ENCODE measurements at regions not wholly inside any gene's neighbourhood (a gene's known extent, or its start where the extent isn't known, plus 50 kb on each side); places are given as distances from the start of the nearest gene placed in this dataset.

DNA sequence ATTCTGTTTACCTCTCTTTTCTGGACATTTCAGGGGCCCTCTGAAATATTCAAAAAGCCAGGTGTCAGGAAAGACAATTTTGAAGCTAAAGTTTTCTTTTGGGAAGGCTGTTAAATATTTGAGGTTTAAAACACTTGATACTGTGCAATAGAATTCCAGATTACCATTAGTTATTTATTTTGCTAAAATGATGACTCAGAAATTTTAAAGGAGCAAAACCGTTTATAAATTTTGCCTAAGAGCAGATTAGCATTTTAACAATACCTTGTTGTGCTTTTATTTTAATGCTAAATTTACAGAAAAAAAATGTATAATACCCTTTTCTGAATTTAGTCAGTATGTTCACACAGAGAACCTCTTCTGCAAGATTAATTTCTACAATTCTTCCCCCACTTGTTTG, 1159.9 kb downstream of the DSC3 start:
- Histone ChIP-seq H3K27ac (ENCODE audit: low read depth, low read length, poor library complexity, severe bottlenecking) (no peak overlapping the region), H3K27me3 (replicated peaks; ENCODE audit: insufficient read depth, low read depth, low read length, poor library complexity) (peaks cover 5% of the 10 kb centered on the region), H3K9me3 (ENCODE audit: low read depth, low read length, poor library complexity, severe bottlenecking) (no peaks in the 10 kb centered on the region), H3K36me3 (ENCODE audit: insufficient read depth, low read length, poor library complexity, severe bottlenecking) (no peaks in the 10 kb centered on the region), H3K4me1 (ENCODE audit: insufficient read depth, low read length, poor library complexity, severe bottlenecking) (no peaks in the 10 kb centered on the region), H3K4me3 (ENCODE audit: low read depth, low read length, poor library complexity, severe bottlenecking) (no peak overlapping the region)
- no peak for DNase-seq (ENCODE audit: low spot score)
- TF ChIP-seq, protein P1, sequence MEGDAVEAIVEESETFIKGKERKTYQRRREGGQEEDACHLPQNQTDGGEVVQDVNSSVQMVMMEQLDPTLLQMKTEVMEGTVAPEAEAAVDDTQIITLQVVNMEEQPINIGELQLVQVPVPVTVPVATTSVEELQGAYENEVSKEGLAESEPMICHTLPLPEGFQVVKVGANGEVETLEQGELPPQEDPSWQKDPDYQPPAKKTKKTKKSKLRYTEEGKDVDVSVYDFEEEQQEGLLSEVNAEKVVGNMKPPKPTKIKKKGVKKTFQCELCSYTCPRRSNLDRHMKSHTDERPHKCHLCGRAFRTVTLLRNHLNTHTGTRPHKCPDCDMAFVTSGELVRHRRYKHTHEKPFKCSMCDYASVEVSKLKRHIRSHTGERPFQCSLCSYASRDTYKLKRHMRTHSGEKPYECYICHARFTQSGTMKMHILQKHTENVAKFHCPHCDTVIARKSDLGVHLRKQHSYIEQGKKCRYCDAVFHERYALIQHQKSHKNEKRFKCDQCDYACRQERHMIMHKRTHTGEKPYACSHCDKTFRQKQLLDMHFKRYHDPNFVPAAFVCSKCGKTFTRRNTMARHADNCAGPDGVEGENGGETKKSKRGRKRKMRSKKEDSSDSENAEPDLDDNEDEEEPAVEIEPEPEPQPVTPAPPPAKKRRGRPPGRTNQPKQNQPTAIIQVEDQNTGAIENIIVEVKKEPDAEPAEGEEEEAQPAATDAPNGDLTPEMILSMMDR (conservative IDR thresholded peaks at IDR 0.05; ENCODE audit: low read depth, low read length): no peak
- TF ChIP-seq EZH2 (IDR thresholded peaks at IDR 0.05; ENCODE audit: borderline replicate concordance, low read depth, low read length, poor library complexity, severe bottlenecking): no peak
- no TSS peak for BruUV-seq (replicated peaks)
- CTCF ChIA-PET: no interaction called here
- POLR2A ChIA-PET (ENCODE audit: low non-redundant PET): no interaction called here
- intact Hi-C loops (cut with micrococcal nuclease; ENCODE audit: unreplicated experiment): no loop called here

DNA sequence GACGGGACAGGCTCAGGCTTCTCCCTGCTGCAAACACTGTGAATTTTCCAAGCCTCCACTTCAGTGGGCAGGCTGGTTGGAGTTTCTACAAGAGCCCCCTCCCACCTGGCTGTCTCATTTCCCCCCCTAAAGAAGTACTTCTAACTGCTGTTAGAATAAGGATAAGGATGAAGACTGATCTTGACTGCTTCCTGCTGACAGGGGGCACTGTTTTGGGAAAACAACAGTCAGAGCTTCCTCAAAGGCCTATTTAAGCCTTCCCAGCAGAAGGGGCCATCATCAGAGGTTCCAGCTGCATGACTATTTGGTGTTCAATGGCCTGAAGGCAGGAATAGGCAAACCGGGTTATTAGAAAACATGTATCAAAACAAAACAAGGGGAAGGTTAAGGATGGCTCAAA, 1162.8 kb downstream of the DSC3 start:
- no peaks in the 10 kb centered on the region for H3K36me3 ChIP-seq (ENCODE audit: insufficient read depth, low read length, poor library complexity, severe bottlenecking)
- no peaks in the 10 kb centered on the region for H3K9me3 ChIP-seq (ENCODE audit: low read depth, low read length, poor library complexity, severe bottlenecking)
- H3K4me1 ChIP-seq (ENCODE audit: insufficient read depth, low read length, poor library complexity, severe bottlenecking): no peaks in the 10 kb centered on the region
- H3K4me3 ChIP-seq (ENCODE audit: low read depth, low read length, poor library complexity, severe bottlenecking): no peak overlapping the region
- no peaks in the 10 kb centered on the region for H3K27me3 ChIP-seq (replicated peaks; ENCODE audit: insufficient read depth, low read depth, low read length, poor library complexity)
- ChIA-PET CTCF (no interaction called here), POLR2A (ENCODE audit: low non-redundant PET) (no interaction called here)
- peak; percentile 1 for DNase-seq (ENCODE audit: low spot score)
- TF ChIP-seq, protein P1 (conservative IDR thresholded peaks at IDR 0.05; ENCODE audit: low read depth, low read length): peak; percentile 34
- no peak for TF ChIP-seq EZH2 (IDR thresholded peaks at IDR 0.05; ENCODE audit: borderline replicate concordance, low read depth, low read length, poor library complexity, severe bottlenecking)
- no TSS peak for BruUV-seq (replicated peaks)
- H3K27ac ChIP-seq (ENCODE audit: low read depth, low read length, poor library complexity, severe bottlenecking): no peak overlapping the region
- intact Hi-C loops (cut with micrococcal nuclease; ENCODE audit: unreplicated experiment): loop anchor here (10.0 kb wide), 1 partner anchor 1015 kb away; no protein-coding TSS in a partner anchor

DNA sequence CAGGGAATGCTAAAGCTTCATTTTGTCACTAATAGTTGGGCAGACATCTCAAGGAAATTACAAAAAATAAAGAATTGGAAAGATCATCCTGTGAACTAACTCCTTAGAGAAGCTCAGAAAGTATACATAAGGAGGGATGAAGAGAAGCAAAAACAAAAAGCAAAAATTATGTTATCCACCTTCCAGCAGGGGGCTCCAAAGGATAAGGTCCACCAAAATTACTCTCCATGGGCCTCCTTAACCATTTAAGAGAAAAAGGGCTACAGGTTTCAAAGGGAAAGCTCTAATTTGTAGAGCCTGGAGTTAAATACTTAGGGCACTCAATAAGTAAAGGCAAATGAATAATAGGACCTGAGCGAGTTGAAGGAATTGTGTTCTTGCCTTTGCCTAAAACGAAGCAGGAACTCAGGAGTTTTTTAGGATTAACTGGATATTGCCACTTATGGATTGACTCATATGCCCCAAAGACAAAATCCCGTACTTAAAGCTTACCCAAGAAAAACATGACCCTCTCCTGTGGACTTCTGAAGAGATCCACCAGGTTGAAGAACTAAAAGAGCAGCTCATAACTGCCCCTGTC, 1167.9 kb downstream of the DSC3 start:
- ChIA-PET CTCF (no interaction called here), POLR2A (ENCODE audit: low non-redundant PET) (no interaction called here)
- no peaks in the 10 kb centered on the region for H3K27me3 ChIP-seq (replicated peaks; ENCODE audit: insufficient read depth, low read depth, low read length, poor library complexity)
- no peak overlapping the region for H3K27ac ChIP-seq (ENCODE audit: low read depth, low read length, poor library complexity, severe bottlenecking)
- TF ChIP-seq, protein P1 (conservative IDR thresholded peaks at IDR 0.05; ENCODE audit: low read depth, low read length): peak; percentile 63
- TF ChIP-seq EZH2 (IDR thresholded peaks at IDR 0.05; ENCODE audit: borderline replicate concordance, low read depth, low read length, poor library complexity, severe bottlenecking): no peak
- H3K9me3 ChIP-seq (ENCODE audit: low read depth, low read length, poor library complexity, severe bottlenecking): no peaks in the 10 kb centered on the region
- intact Hi-C loops (cut with micrococcal nuclease; ENCODE audit: unreplicated experiment): loop anchor here (2.0 to 10.0 kb wide), 3 partner anchors 406 to 1098 kb away; no protein-coding TSS in a partner anchor
- DNase-seq (ENCODE audit: low spot score): peak; percentile 64
- no peak overlapping the region for H3K4me3 ChIP-seq (ENCODE audit: low read depth, low read length, poor library complexity, severe bottlenecking)
- H3K4me1 ChIP-seq (ENCODE audit: insufficient read depth, low read length, poor library complexity, severe bottlenecking): no peaks in the 10 kb centered on the region
- no peaks in the 10 kb centered on the region for H3K36me3 ChIP-seq (ENCODE audit: insufficient read depth, low read length, poor library complexity, severe bottlenecking)
- no TSS peak for BruUV-seq (replicated peaks)

Measured in A673 (cell line).